NCI-H2196 treated with DMSO at 0.1 percent for 48 hours (cell line): ENCODE measurements at regions not wholly inside any gene's neighbourhood (a gene's known extent, or its start where the extent isn't known, plus 50 kb on each side); places are given as distances from the start of the nearest gene placed in this dataset.
A peak's percentile ranks its signal among the peaks of the same experiment; 100 is the strongest.
"Not testable (repeated sequence)": the region's sequence is repeated elsewhere in the genome, so short reads cannot be mapped to it uniquely, and the experiment has no call there.

Experiments used
- DNase-seq: peaks from one replicate; lab custom pipeline; 2025; ENCODE audit not compliant: unreplicated experiment; lab: John Stamatoyannopoulos, UW

DNA sequence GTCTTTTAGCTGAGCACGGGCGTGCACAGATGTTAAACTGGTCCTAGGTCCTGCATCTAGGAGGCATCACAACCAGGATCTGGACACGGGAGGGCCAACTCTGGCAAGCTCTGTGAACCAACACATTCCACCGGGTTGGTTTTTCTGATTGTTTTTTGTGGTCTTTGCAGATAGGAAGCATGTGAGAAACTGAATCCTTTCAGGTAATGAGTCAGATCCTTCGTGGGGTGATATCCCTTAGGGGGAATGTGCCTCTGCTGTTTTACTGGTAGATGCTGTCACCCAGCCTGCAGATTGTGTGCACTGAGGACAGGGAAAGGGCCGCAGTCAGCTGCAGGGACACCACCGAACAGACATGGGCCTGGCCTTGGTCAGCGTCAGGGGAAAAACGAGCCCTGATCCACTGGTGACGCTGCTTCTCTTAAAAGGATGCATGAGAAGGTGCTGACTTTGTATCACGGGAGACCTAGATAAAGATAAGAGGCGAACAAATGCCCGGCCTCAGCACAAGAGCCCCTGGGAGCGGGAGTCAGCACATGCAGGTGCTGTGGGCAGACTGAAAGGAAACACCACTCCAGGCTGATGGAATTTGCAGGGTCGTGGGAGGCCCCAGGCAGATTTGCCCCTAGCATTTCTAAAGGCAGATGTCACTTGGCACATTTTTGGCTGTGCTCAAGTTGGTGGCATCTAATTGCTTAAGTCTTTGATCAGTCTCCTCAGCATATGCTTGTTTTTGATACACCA lies 51.1 kb downstream of the DOP1B start:
- no peak for DNase-seq

DNA sequence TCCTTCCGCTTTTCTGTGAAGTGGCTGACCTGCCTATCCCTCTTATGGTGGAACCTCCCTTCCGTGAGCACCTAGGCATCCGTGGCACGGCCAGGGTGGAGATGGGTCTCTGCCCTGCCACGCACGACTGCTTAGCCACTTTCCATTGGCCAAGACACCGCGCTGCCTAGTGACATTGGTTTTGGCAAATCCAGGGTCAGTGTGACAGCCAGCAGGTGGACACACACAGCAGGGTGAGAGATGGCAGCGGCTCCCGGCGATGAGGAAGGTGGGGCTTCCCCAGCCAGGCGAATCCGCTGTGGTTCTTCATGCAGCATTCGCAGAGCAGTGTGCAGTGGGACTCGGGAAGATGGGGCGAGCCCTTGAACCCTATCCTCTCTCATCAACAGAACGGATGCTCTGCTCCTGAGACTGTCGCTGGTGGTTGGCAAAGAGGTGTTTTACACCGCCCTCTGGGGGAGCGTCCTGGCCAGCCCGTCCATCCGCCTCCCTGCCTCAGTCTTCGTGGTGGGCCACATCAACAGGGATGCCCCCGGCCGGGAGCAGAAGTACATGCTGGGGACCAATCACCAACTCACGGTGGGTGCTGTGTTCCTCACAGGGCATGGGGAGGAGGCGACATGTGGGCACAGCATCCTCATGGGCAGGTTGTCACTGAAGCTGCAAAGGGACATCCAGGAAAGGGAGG lies 51.8 kb downstream of the DOP1B start:
- no peak for DNase-seq

DNA sequence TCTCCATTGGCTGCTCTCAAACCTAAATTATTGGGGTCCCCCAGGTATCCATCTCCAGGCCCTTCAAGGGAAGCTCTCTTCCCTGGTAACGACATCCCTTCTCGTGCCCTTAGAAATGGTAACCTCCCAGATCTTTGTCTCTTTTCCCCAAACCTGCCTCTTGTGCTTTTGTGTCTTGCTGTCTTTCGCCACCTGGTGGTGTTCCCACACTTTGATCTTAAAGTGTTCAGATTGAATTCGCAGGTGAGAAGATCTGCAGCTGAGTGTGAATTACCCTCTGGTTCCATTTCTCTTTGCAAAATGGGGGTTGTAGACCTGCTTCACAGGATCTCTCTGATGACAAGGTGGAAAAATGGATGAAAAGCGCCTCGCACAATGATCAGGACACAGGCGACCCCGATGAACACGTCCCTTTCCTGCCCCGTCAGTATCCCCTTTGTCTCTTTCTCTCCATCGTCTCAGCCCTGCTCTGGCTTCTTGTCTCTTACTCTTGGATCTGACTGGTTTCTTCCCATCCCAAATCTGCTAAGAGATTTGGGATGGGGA lies 53.1 kb downstream of the DOP1B start:
- DNase-seq, result peak; percentile 52

DNA sequence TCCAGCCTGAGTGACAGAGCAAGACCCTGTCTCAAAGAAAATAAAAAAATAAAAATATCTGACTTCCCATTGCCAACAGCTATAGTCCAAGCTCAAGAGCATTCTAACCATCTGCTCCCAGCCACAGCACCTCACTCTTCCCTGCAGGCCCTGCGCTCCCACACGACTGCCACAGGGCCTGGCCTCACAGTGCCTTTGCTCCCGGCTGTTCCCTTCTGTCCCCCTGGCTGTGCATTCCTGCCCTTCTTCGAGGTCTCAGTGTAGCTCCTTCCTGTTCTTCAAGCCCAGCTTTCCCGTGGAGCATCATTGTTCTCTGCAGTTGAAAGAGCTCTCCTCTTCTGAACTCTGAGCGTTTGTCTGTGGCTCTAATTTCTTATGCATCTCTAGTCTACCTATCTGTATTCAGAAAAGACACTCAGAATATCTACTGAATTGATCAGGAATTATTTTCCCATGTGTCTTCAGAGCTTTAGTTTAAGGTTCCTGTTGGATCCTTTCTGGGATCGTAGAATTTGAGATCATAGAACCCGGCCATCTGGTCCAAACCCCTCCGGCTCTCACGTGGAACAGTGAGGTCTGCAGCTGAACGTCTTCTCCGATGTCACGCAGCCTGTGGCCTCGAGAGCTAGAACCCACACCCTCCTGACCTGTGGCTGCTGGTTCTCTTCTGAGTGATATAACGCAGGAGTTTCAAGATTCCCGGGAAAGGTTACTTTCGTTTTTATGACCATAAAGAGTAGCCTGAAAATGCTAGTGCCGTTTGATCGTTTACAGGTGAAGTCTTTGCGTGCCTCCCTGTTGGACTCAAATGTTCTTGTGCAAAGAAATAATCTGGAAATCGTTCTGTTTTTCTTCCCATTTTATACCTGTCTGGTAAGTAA lies 54.4 kb downstream of the DOP1B start:
- no peak for DNase-seq

DNA sequence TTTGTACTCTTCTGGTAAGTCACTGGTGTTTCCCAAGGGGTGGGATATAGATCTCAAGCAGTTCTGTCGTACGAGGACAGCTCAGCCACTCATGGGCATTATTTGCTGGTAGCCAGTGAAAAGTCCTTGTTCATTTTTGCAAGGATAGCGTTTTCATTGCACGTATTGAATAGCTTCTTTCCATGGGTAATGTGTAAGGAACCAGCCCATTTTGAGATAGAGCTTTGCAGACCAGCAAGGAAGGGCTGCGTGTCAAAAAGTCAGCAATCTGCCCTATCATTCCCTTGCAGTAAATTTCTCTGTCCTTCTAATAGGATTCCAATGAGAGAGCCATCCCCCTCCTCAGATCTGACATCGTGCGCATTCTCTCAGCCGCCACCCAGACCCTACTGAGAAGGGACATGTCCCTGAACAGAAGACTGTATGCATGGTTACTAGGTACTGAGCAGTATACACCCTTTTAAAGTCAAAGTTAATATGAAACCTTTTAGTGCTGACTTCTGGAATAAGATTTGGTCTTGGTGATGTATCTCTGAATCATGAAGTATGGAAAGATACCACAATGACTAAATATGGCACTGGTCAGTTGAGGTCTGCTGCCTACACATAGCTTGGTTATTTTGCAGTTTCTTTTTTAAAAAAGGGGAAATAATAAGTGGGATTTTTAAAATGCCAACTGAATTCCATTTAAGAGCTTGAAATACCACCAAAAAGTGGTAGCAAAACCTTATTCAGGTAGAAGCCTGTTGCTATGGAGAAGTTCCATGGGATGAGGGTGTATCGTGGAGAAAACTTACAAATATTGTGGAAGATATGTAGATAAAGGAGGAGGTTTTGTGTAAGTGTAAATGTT lies 55.3 kb downstream of the DOP1B start:
- DNase-seq, result no peak

- no peak for DNase-seq
These were observed 55.8 kb downstream of the DOP1B start for GRCh38 chr21:36212513-36212780.

DNA sequence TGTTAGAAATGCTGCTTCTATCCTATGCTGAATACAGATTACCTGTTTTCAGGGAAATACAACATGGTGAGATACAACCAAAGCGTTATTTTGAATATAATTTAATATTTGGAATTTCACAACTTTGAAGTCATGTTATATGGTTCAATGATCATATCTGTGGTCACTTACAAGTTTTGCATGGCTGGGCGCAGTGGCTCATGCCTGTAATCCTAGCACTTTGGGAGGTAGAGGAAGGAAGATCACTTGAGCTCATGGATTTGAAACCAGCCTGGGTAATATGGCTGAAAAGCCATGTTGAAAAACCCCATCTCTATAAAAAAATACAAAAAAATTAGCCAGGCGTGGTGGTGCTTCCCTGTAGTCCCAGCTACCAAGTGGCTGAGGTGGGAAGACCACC lies 57.9 kb downstream of the DOP1B start:
- no peak for DNase-seq

DNA sequence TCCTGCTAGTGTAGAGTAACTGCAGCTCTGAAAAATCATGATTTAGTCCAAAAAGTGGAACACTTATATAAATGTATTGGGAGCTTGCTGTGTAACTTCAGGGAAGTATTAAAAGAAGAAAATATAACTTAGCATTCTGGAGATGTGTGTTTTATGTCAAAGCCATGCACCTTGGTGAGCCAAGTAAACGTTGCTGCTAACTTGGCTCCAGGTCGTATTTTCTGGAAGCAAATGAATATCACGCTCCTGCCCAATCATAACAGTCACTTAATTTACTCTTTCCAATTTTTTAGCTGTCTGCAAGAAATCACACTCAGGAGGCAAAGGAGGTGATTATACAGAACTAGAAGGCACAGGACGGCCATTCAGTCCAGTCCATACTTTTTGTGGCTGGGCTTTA lies 61.1 kb downstream of the DOP1B start:
- no peak for DNase-seq

GRCh38 chr21:36218691-36219090 lies 62.1 kb downstream of the DOP1B start:
- no peak for DNase-seq

- no peak for DNase-seq
These were observed 66.8 kb downstream of the DOP1B start for GRCh38 chr21:36223451-36223850.

- DNase-seq, result no peak
These were observed 72.6 kb downstream of the DOP1B start for GRCh38 chr21:36229181-36229580.

- not testable (repeated sequence) for DNase-seq
These were observed 74.8 kb downstream of the DOP1B start for GRCh38 chr21:36231444-36231843.

DNA sequence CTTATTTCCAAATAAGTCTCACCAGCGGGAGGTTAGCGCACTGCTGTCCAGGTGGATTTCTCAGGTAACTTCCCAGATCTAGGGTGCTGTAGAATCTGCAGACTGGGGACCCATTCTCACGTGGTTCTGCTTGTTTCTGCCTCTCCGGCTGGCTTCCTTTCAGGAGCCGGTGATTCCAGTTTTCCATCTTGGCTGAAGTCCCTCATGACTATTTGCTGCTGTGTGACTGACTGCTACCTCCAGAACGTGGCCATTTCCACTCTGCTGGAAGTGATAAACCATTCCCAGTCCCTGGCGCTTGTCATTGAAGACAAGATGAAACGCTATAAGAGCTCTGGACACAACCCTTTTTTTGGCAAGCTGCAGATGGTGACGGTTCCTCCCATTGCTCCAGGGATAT lies 76.0 kb downstream of the DOP1B start:
- DNase-seq, result no peak

- no peak for DNase-seq
These were observed 78.5 kb downstream of the DOP1B start for GRCh38 chr21:36235058-36235582.

DNA sequence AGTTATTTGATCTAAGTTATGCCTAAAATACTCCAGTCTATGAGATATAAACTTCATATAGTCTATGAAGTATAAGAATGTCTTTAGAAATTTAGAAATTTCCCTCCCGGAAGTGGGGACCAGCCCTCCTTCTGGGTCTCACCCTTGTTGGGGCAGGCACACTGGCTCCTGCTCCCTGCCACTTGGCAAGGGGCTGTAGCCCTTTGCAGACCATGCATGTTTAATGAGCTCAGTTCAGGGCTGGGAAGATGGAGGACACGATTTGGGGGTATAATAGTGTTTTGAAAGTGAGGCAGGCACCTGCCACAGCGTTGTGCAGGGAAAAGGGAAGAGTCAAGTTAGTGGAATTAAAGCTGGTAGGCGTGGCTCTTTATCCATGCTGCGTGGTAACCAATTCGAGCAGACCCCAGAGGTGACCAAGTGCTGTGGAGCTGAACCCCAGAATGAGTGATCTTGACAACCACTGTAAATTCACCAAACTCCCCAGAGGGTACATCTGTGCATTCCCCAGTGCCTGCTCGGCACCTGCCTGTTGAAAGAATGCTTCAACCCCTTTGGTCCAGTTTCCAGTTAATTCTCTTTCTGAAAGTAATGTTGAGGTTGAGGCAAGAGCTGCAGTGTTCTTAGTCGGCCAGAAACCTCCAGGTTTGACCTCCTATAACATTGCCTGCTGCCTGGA lies 79.6 kb downstream of the DOP1B start:
- DNase-seq, result no peak

DNA sequence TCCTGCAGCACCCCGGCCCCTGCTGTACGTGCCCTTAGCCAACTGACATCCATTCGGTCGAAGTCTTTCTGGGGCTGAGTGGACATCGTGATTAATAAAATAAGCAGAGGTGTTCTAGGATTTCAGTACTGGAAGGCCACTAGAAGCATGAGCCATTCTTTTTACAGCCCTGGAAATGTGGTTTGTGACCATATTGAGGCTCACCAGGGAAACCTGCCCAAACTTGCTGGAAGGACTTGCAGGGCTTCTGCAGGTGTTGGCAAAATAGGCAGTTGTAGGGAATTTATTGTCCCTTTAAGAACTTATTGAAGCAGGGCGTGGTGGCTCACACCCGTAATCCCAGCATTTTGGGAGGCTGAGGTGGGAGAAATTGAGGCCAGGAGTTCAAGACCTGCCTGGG lies 80.8 kb downstream of the DOP1B start:
- DNase-seq, result no peak

GRCh38 chr21:36239585-36239984 lies 80.4 kb upstream of the MORC3 start:
- no peak for DNase-seq

- no peak for DNase-seq
These were observed 78.3 kb upstream of the MORC3 start for GRCh38 chr21:36241717-36242116.

- no peak for DNase-seq
These were observed 74.9 kb upstream of the MORC3 start for GRCh38 chr21:36245115-36245514.

DNA sequence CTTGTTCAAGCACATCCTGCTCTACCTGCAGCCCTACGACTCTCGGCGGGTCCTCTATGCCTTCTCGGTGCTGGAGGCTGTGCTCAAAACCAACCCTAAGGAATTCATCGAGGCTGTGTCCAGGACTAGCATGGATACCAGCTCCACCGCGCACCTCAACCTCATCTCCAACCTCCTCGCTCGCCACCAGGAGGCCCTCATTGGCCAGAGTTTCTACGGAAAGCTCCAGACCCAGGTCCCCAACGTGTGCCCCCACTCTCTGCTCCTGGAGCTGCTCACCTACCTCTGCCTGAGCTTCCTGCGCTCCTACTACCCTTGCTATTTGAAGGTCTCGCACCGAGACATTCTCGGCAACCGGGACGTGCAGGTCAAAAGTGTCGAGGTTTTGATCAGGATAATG lies 74.3 kb upstream of the MORC3 start:
- DNase-seq, result no peak
